ENCODE measurements at regions not wholly inside any gene's neighbourhood (a gene's known extent, or its start where the extent isn't known, plus 50 kb on each side); places are given as distances from the start of the nearest gene placed in this dataset.

GRCh38 chr9:102106439-102106838 is 368.0 kb upstream of the GRIN3A start:
- H3K4me2 ChIP-seq (replicated peaks; ENCODE audit: low read depth, low read length, poor library complexity, severe bottlenecking), result no peak overlapping the region
- POLR2A ChIA-PET, result no interaction called here
- CTCF ChIA-PET, result no interaction called here

GRCh38 chr9:102101723-102102122 is 363.3 kb upstream of the GRIN3A start:
- Histone ChIP-seq H3K9ac (ENCODE audit: low read length) (no peak overlapping the region), H3K27ac (ENCODE audit: low read length in 2 of 2) (no peak overlapping the region), H2AFZ (ENCODE audit: insufficient read depth, low read depth, low read length, poor library complexity, severe bottlenecking) (no peak overlapping the region), H3K36me3 (replicated peaks in 1 of 2; ENCODE audit: control extremely low read depth in 1 of 2, control insufficient read depth in 1 of 2, extremely low read depth in 1 of 2, insufficient read depth in 2 of 2, low read length in 1 of 2) (no peaks in the 10 kb centered on the region), H4K20me1 (ENCODE audit: control insufficient read depth, insufficient read depth, low read length, poor library complexity, severe bottlenecking) (no peaks in the 10 kb centered on the region), H3K4me1 (ENCODE audit: control insufficient read depth in 2 of 2, insufficient read depth in 2 of 2, low read length in 2 of 2) (no peaks in the 10 kb centered on the region), H3K4me3 (ENCODE audit: control extremely low read depth in 1 of 5, extremely low read depth in 1 of 5, insufficient read depth in 1 of 5, low read depth in 2 of 5, low read length in 4 of 5) (no peak overlapping the region), H3K27me3 (replicated peaks in 1 of 4; ENCODE audit: control extremely low read depth in 1 of 4, control insufficient read depth in 3 of 4, insufficient read depth in 4 of 4, low read length in 3 of 4) (no peaks in the 10 kb centered on the region), H3K79me2 (ENCODE audit: control insufficient read depth, insufficient read depth, low read length) (no peaks in the 10 kb centered on the region), H3K9me3 (ENCODE audit: control extremely low read depth in 1 of 3, control insufficient read depth in 2 of 3, insufficient read depth in 1 of 3, low read length in 2 of 3) (no peaks in the 10 kb centered on the region), H3K4me2 (replicated peaks; ENCODE audit: low read depth, low read length, poor library complexity, severe bottlenecking) (no peak overlapping the region)
- ATAC-seq (ENCODE audit: low read depth) (no peak), DNase-seq (no peak)
- Mint-ChIP-seq H3K4me3 (no peak overlapping the region), H3K9me3 (ENCODE audit: insufficient read depth) (peaks cover 2% of the 10 kb centered on the region), H3K27me3 (no peaks in the 10 kb centered on the region), H3K27ac (no peak overlapping the region), H3K4me1 (no peaks in the 10 kb centered on the region)
- intact Hi-C loops (cut with micrococcal nuclease), result no loop called here
- POLR2A ChIA-PET, result no interaction called here
- TF ChIP-seq EZH2 (IDR thresholded peaks at IDR 0.05; ENCODE audit: borderline replicate concordance, insufficient read depth, low read depth, low read length, poor library complexity, severe bottlenecking) (no peak), CTCF (IDR thresholded peaks at IDR 0.05) (no peak)
- CTCF ChIA-PET, result no interaction called here

More at GRCh38 chr9:102106439-102106838, 368.0 kb upstream of the GRIN3A start:
- intact Hi-C loops (cut with micrococcal nuclease), result no loop called here
- no peak overlapping the region for H3K27ac Mint-ChIP-seq
- H3K4me3 Mint-ChIP-seq, result no peak overlapping the region
- TF ChIP-seq CTCF (IDR thresholded peaks at IDR 0.05), result no peak
- no peak for TF ChIP-seq EZH2 (IDR thresholded peaks at IDR 0.05; ENCODE audit: borderline replicate concordance, insufficient read depth, low read depth, low read length, poor library complexity, severe bottlenecking)
- no peak overlapping the region for H3K9ac ChIP-seq (ENCODE audit: low read length)
- no peaks in the 10 kb centered on the region for H3K27me3 Mint-ChIP-seq
- DNase-seq (no peak), ATAC-seq (ENCODE audit: low read depth) (no peak)
- WGBS (ENCODE audit: insufficient coverage), result no CpG with 5 or more reads among the region's 1 CpG
- no peak overlapping the region for H3K4me3 ChIP-seq (ENCODE audit: control extremely low read depth in 1 of 5, extremely low read depth in 1 of 5, insufficient read depth in 1 of 5, low read depth in 2 of 5, low read length in 4 of 5)
- no peak overlapping the region for H2AFZ ChIP-seq (ENCODE audit: insufficient read depth, low read depth, low read length, poor library complexity, severe bottlenecking)
- H3K9me3 Mint-ChIP-seq (ENCODE audit: insufficient read depth), result peaks cover 2% of the 10 kb centered on the region
- no peaks in the 10 kb centered on the region for H3K4me1 Mint-ChIP-seq
- no peaks in the 10 kb centered on the region for H4K20me1 ChIP-seq (ENCODE audit: control insufficient read depth, insufficient read depth, low read length, poor library complexity, severe bottlenecking)
- no peaks in the 10 kb centered on the region for H3K4me1 ChIP-seq (ENCODE audit: control insufficient read depth in 2 of 2, insufficient read depth in 2 of 2, low read length in 2 of 2)
- H3K9me3 ChIP-seq (ENCODE audit: control extremely low read depth in 1 of 3, control insufficient read depth in 2 of 3, insufficient read depth in 1 of 3, low read length in 2 of 3), result no peaks in the 10 kb centered on the region
- no peaks in the 10 kb centered on the region for H3K36me3 ChIP-seq (replicated peaks in 1 of 2; ENCODE audit: control extremely low read depth in 1 of 2, control insufficient read depth in 1 of 2, extremely low read depth in 1 of 2, insufficient read depth in 2 of 2, low read length in 1 of 2)
- H3K79me2 ChIP-seq (ENCODE audit: control insufficient read depth, insufficient read depth, low read length), result no peaks in the 10 kb centered on the region
- no peaks in the 10 kb centered on the region for H3K27me3 ChIP-seq (replicated peaks in 1 of 4; ENCODE audit: control extremely low read depth in 1 of 4, control insufficient read depth in 3 of 4, insufficient read depth in 4 of 4, low read length in 3 of 4)
- H3K27ac ChIP-seq (ENCODE audit: low read length in 2 of 2), result no peak overlapping the region

Measured in B cell (primary cell).